ENCODE measurements at regions not wholly inside any gene's neighbourhood (a gene's known extent, or its start where the extent isn't known, plus 50 kb on each side); places are given as distances from the start of the nearest gene placed in this dataset.
"Not testable (repeated sequence)": the region's sequence is repeated elsewhere in the genome, so short reads cannot be mapped to it uniquely, and the experiment has no call there.

- H3K9me3 ChIP-seq (ENCODE audit: control insufficient read depth, low read length); H3K4me1 ChIP-seq (ENCODE audit: control insufficient read depth in 1 of 2, insufficient read depth in 2 of 2, low read length in 2 of 2); H3K4me3 ChIP-seq (ENCODE audit: low read length in 2 of 2); ATAC-seq (ENCODE audit: low FRiP score); H3K27ac ChIP-seq (ENCODE audit: low read depth in 1 of 2, low read length in 2 of 2); H3K27me3 ChIP-seq (ENCODE audit: control insufficient read depth in 1 of 2, insufficient read depth in 2 of 2, low read length in 1 of 2); DNase-seq; intact Hi-C loops (cut with DNase I); H3K36me3 ChIP-seq (ENCODE audit: control insufficient read depth in 1 of 2, insufficient read depth in 2 of 2, low read length in 1 of 2): not testable (repeated sequence)
- WGBS, 2 donors = no CpG with 5 or more reads among the region's 17 CpGs
These were observed 216.6 kb upstream of the POTEB3 start for GRCh38 chr15:21656798-21657397.

- WGBS, 2 donors = 67% methylated on average over 1 of the region's 16 CpGs; no CpG with 5 or more reads in 1 of the 2 donors
These were observed 215.9 kb upstream of the POTEB3 start for GRCh38 chr15:21656114-21656746.

GRCh38 chr15:21653707-21654106, 213.4 kb upstream of the POTEB3 start:
- H3K4me1 ChIP-seq (ENCODE audit: control insufficient read depth in 1 of 2, insufficient read depth in 2 of 2, low read length in 2 of 2); H3K9me3 ChIP-seq (ENCODE audit: control insufficient read depth, low read length); ATAC-seq (ENCODE audit: low FRiP score); H3K36me3 ChIP-seq (ENCODE audit: control insufficient read depth in 1 of 2, insufficient read depth in 2 of 2, low read length in 1 of 2); H3K4me3 ChIP-seq (ENCODE audit: low read length in 2 of 2); DNase-seq; intact Hi-C loops (cut with DNase I); H3K27me3 ChIP-seq (ENCODE audit: control insufficient read depth in 1 of 2, insufficient read depth in 2 of 2, low read length in 1 of 2); H3K27ac ChIP-seq (ENCODE audit: low read depth in 1 of 2, low read length in 2 of 2): not testable (repeated sequence)
- WGBS, 2 donors = no CpG with 5 or more reads among the region's 5 CpGs

More at GRCh38 chr15:21656114-21656746, 215.9 kb upstream of the POTEB3 start:
- ATAC-seq (ENCODE audit: low FRiP score); H3K4me3 ChIP-seq (ENCODE audit: low read length in 2 of 2); intact Hi-C loops (cut with DNase I); H3K27me3 ChIP-seq (ENCODE audit: control insufficient read depth in 1 of 2, insufficient read depth in 2 of 2, low read length in 1 of 2); H3K36me3 ChIP-seq (ENCODE audit: control insufficient read depth in 1 of 2, insufficient read depth in 2 of 2, low read length in 1 of 2); H3K27ac ChIP-seq (ENCODE audit: low read depth in 1 of 2, low read length in 2 of 2); DNase-seq; H3K9me3 ChIP-seq (ENCODE audit: control insufficient read depth, low read length); H3K4me1 ChIP-seq (ENCODE audit: control insufficient read depth in 1 of 2, insufficient read depth in 2 of 2, low read length in 2 of 2): not testable (repeated sequence)

- H3K4me1 ChIP-seq (ENCODE audit: control insufficient read depth in 1 of 2, insufficient read depth in 2 of 2, low read length in 2 of 2); H3K27me3 ChIP-seq (ENCODE audit: control insufficient read depth in 1 of 2, insufficient read depth in 2 of 2, low read length in 1 of 2); intact Hi-C loops (cut with DNase I); H3K9me3 ChIP-seq (ENCODE audit: control insufficient read depth, low read length); DNase-seq; H3K4me3 ChIP-seq (ENCODE audit: low read length in 2 of 2); H3K36me3 ChIP-seq (ENCODE audit: control insufficient read depth in 1 of 2, insufficient read depth in 2 of 2, low read length in 1 of 2); ATAC-seq (ENCODE audit: low FRiP score); H3K27ac ChIP-seq (ENCODE audit: low read depth in 1 of 2, low read length in 2 of 2): not testable (repeated sequence)
- 13% methylated on average over 2 of the region's 2 CpGs; no CpG with 5 or more reads in 1 of the 2 donors for WGBS, 2 donors
These were observed 198.5 kb upstream of the POTEB3 start for GRCh38 chr15:21638770-21639169.

GRCh38 chr15:21626694-21627093, 186.4 kb upstream of the POTEB3 start:
- intact Hi-C loops (cut with DNase I); ATAC-seq (ENCODE audit: low FRiP score); DNase-seq; H3K27ac ChIP-seq (ENCODE audit: low read depth in 1 of 2, low read length in 2 of 2); H3K36me3 ChIP-seq (ENCODE audit: control insufficient read depth in 1 of 2, insufficient read depth in 2 of 2, low read length in 1 of 2); H3K27me3 ChIP-seq (ENCODE audit: control insufficient read depth in 1 of 2, insufficient read depth in 2 of 2, low read length in 1 of 2); H3K9me3 ChIP-seq (ENCODE audit: control insufficient read depth, low read length); H3K4me1 ChIP-seq (ENCODE audit: control insufficient read depth in 1 of 2, insufficient read depth in 2 of 2, low read length in 2 of 2); H3K4me3 ChIP-seq (ENCODE audit: low read length in 2 of 2): not testable (repeated sequence)

- H3K4me3 ChIP-seq (ENCODE audit: low read length in 2 of 2); H3K36me3 ChIP-seq (ENCODE audit: control insufficient read depth in 1 of 2, insufficient read depth in 2 of 2, low read length in 1 of 2); H3K9me3 ChIP-seq (ENCODE audit: control insufficient read depth, low read length); intact Hi-C loops (cut with DNase I); DNase-seq; H3K27me3 ChIP-seq (ENCODE audit: control insufficient read depth in 1 of 2, insufficient read depth in 2 of 2, low read length in 1 of 2); H3K27ac ChIP-seq (ENCODE audit: low read depth in 1 of 2, low read length in 2 of 2); H3K4me1 ChIP-seq (ENCODE audit: control insufficient read depth in 1 of 2, insufficient read depth in 2 of 2, low read length in 2 of 2); ATAC-seq (ENCODE audit: low FRiP score): not testable (repeated sequence)
- WGBS, 2 donors = 94 to 100% methylated on average over 1 of the region's 1 CpG
These were observed 168.9 kb upstream of the POTEB3 start for GRCh38 chr15:21609223-21609622.

- intact Hi-C loops (cut with DNase I); ATAC-seq (ENCODE audit: low FRiP score); H3K27me3 ChIP-seq (ENCODE audit: control insufficient read depth in 1 of 2, insufficient read depth in 2 of 2, low read length in 1 of 2); H3K4me1 ChIP-seq (ENCODE audit: control insufficient read depth in 1 of 2, insufficient read depth in 2 of 2, low read length in 2 of 2); H3K36me3 ChIP-seq (ENCODE audit: control insufficient read depth in 1 of 2, insufficient read depth in 2 of 2, low read length in 1 of 2); H3K9me3 ChIP-seq (ENCODE audit: control insufficient read depth, low read length); H3K27ac ChIP-seq (ENCODE audit: low read depth in 1 of 2, low read length in 2 of 2); DNase-seq; H3K4me3 ChIP-seq (ENCODE audit: low read length in 2 of 2): not testable (repeated sequence)
These were observed 125.1 kb upstream of the POTEB3 start for GRCh38 chr15:21565426-21565825.

- H3K36me3 ChIP-seq (ENCODE audit: control insufficient read depth in 1 of 2, insufficient read depth in 2 of 2, low read length in 1 of 2); DNase-seq; intact Hi-C loops (cut with DNase I); H3K27me3 ChIP-seq (ENCODE audit: control insufficient read depth in 1 of 2, insufficient read depth in 2 of 2, low read length in 1 of 2); H3K9me3 ChIP-seq (ENCODE audit: control insufficient read depth, low read length); H3K4me3 ChIP-seq (ENCODE audit: low read length in 2 of 2); H3K27ac ChIP-seq (ENCODE audit: low read depth in 1 of 2, low read length in 2 of 2); H3K4me1 ChIP-seq (ENCODE audit: control insufficient read depth in 1 of 2, insufficient read depth in 2 of 2, low read length in 2 of 2); ATAC-seq (ENCODE audit: low FRiP score): not testable (repeated sequence)
- WGBS, 2 donors = no CpG with 5 or more reads among the region's 1 CpG
These were observed 111.5 kb upstream of the POTEB3 start for GRCh38 chr15:21551809-21552208.

GRCh38 chr15:21546182-21546903, 106.0 kb upstream of the POTEB3 start:
- ATAC-seq (ENCODE audit: low FRiP score); H3K36me3 ChIP-seq (ENCODE audit: control insufficient read depth in 1 of 2, insufficient read depth in 2 of 2, low read length in 1 of 2); DNase-seq; H3K4me3 ChIP-seq (ENCODE audit: low read length in 2 of 2); H3K9me3 ChIP-seq (ENCODE audit: control insufficient read depth, low read length); H3K27ac ChIP-seq (ENCODE audit: low read depth in 1 of 2, low read length in 2 of 2); intact Hi-C loops (cut with DNase I); H3K27me3 ChIP-seq (ENCODE audit: control insufficient read depth in 1 of 2, insufficient read depth in 2 of 2, low read length in 1 of 2); H3K4me1 ChIP-seq (ENCODE audit: control insufficient read depth in 1 of 2, insufficient read depth in 2 of 2, low read length in 2 of 2): not testable (repeated sequence)
- WGBS, 2 donors = 32 to 54% methylated on average over 2 of the region's 4 CpGs

All from aorta (tissue), 5 donors.